HEK293 (cell line): ENCODE measurements at regions not wholly inside any gene's neighbourhood (a gene's known extent, or its start where the extent isn't known, plus 50 kb on each side); places are given as distances from the start of the nearest gene placed in this dataset.

ENCODE experiments used
- CTCF ChIA-PET: fragments of 350-600 bp; formaldehyde crosslinking; extraction: SDS; loops from one replicate; lab custom pipeline; 2021; ENCODE audit warnings: antibody characterized with exemption; lab: Yijun Ruan, JAX
- POLR2A ChIA-PET: fragments of 300-600 bp; formaldehyde crosslinking; extraction: SDS; loops from one replicate; lab custom pipeline; 2020; ENCODE audit warnings: antibody characterized with exemption, inconsistent platforms; lab: Yijun Ruan, JAX
- H3K27ac ChIP-seq: fragments of 200-500 bp; sonication (Bioruptor generic); 2 replicates; pipeline ENCODE4 v1.5.1; 2014; ENCODE audit warnings: low read depth, low read length, control low read depth, inconsistent platforms; ENCODE audit errors: extremely low read depth
- H3K36me3 ChIP-seq, 2 experiments: fragments of 200-500 bp in 1 of 2; sonication (Bioruptor generic) in 1 of 2; 1 replicate in 1 of 2; 2 replicates in 1 of 2; pipeline ENCODE4 v1.5.1; 2014 to 2017; ENCODE audit warnings: inconsistent platforms in 2 of 2, low read length in 2 of 2; ENCODE audit not compliant: control insufficient read depth in 2 of 2, insufficient read depth in 1 of 2
- H3K4me1 ChIP-seq: fragments of 200-500 bp; sonication (Bioruptor generic); 2 replicates; pipeline ENCODE4 v1.5.1; 2014; ENCODE audit warnings: mild to moderate bottlenecking, low read length, inconsistent platforms; ENCODE audit not compliant: control insufficient read depth, insufficient read depth
- H3K4me3 ChIP-seq: 2 replicates; pipeline ENCODE4 v1.5.1; 2011; ENCODE audit warnings: low read depth, mild to moderate bottlenecking, control low read depth, low read length, moderate library complexity
- H3K9me3 ChIP-seq: fragments of 200-500 bp; sonication (Bioruptor generic); 2 replicates; pipeline ENCODE4 v1.5.1; 2014; ENCODE audit warnings: low read depth, low read length, inconsistent platforms; ENCODE audit not compliant: control insufficient read depth, insufficient read depth
- BCL11A ChIP-seq: fragments of 450-650 bp; formaldehyde crosslinking; IDR thresholded peaks from 2 replicates; pipeline ENCODE4 v1.5.1; 2016; ENCODE audit warnings: low read depth, missing biosample characterization, missing genetic modification characterization
- EGR2 ChIP-seq: fragments of 450-650 bp; formaldehyde crosslinking; IDR thresholded peaks from 2 replicates; pipeline ENCODE4 v1.5.1; 2016; ENCODE audit warnings: low read depth, missing biosample characterization, missing genetic modification characterization
- GLI4 ChIP-seq: fragments of 450-650 bp; formaldehyde crosslinking; IDR thresholded peaks from 2 replicates; pipeline ENCODE4 v1.5.1; 2016; ENCODE audit warnings: missing biosample characterization, missing genetic modification characterization
- GLIS1 ChIP-seq: fragments of 450-650 bp; formaldehyde crosslinking; IDR thresholded peaks from 2 replicates; pipeline ENCODE4 v1.5.1; 2016; ENCODE audit warnings: missing biosample characterization, missing genetic modification characterization
- GLIS2 ChIP-seq: fragments of 450-650 bp; formaldehyde crosslinking; IDR thresholded peaks from 2 replicates; pipeline ENCODE4 v1.5.1; 2016; ENCODE audit warnings: missing biosample characterization, missing genetic modification characterization
- HOXC10 ChIP-seq: sonication (generic); formaldehyde crosslinking; IDR thresholded peaks from 2 replicates; pipeline ENCODE4 v1.8.1; 2023; ENCODE audit warnings: mild to moderate bottlenecking, missing genetic modification reagents
- HOXD13 ChIP-seq: sonication (generic); formaldehyde crosslinking; IDR thresholded peaks from 2 replicates; pipeline ENCODE4 v1.8.0; 2022; ENCODE audit warnings: missing genetic modification reagents, borderline replicate concordance
- KLF1 ChIP-seq: fragments of 450-650 bp; formaldehyde crosslinking; IDR thresholded peaks from 2 replicates; pipeline ENCODE4 v1.5.1; 2016; ENCODE audit warnings: missing biosample characterization, missing genetic modification characterization
- KLF7 ChIP-seq: fragments of 450-650 bp; formaldehyde crosslinking; IDR thresholded peaks from 2 replicates; pipeline ENCODE4 v1.5.1; 2016; ENCODE audit warnings: missing biosample characterization, missing genetic modification characterization, borderline replicate concordance
- MEIS1 ChIP-seq: sonication (generic); formaldehyde crosslinking; IDR thresholded peaks from 2 replicates; pipeline ENCODE4 v1.8.1; 2022; ENCODE audit warnings: missing genetic modification reagents, mild to moderate bottlenecking, borderline replicate concordance
- ZBTB10 ChIP-seq: fragments of 450-650 bp; formaldehyde crosslinking; IDR thresholded peaks from 2 replicates; pipeline ENCODE4 v1.5.1; 2016; ENCODE audit warnings: missing biosample characterization, missing genetic modification characterization
- ZBTB48 ChIP-seq: fragments of 450-650 bp; formaldehyde crosslinking; IDR thresholded peaks from 2 replicates; pipeline ENCODE4 v1.5.1; 2016; ENCODE audit warnings: missing biosample characterization, missing genetic modification characterization
- ZFP41 ChIP-seq: fragments of 450-650 bp; formaldehyde crosslinking; IDR thresholded peaks from 2 replicates; pipeline ENCODE4 v1.5.1; 2016; ENCODE audit warnings: missing biosample characterization, missing genetic modification characterization, borderline replicate concordance
- ZIC2 ChIP-seq: fragments of 450-650 bp; formaldehyde crosslinking; IDR thresholded peaks from 2 replicates; pipeline ENCODE4 v1.5.1; 2016; ENCODE audit warnings: missing biosample characterization, missing genetic modification characterization
- ZNF10 ChIP-seq: fragments of 450-650 bp; formaldehyde crosslinking; IDR thresholded peaks from 2 replicates; pipeline ENCODE4 v1.5.1; 2017; ENCODE audit warnings: missing biosample characterization, missing genetic modification characterization
- ZNF132 ChIP-seq: fragments of 450-650 bp; formaldehyde crosslinking; IDR thresholded peaks from 2 replicates; pipeline ENCODE4 v1.5.1; 2017; ENCODE audit warnings: missing biosample characterization, missing genetic modification characterization, borderline replicate concordance
- ZNF157 ChIP-seq: fragments of 450-650 bp; formaldehyde crosslinking; IDR thresholded peaks from 2 replicates; pipeline ENCODE4 v1.5.1; 2016; ENCODE audit warnings: missing biosample characterization, missing genetic modification characterization
- ZNF16 ChIP-seq: fragments of 450-650 bp; formaldehyde crosslinking; IDR thresholded peaks from 2 replicates; pipeline ENCODE4 v1.5.1; 2016; ENCODE audit warnings: low read depth, missing biosample characterization, missing genetic modification characterization
- ZNF292 ChIP-seq: fragments of 450-650 bp; formaldehyde crosslinking; IDR thresholded peaks from 2 replicates; pipeline ENCODE4 v1.5.1; 2016; ENCODE audit warnings: low read depth, missing biosample characterization, missing genetic modification characterization, borderline replicate concordance
- ZNF366 ChIP-seq: fragments of 450-650 bp; formaldehyde crosslinking; conservative IDR thresholded peaks from 2 replicates; pipeline ENCODE4 v1.5.1; 2016; ENCODE audit warnings: missing biosample characterization, missing genetic modification characterization
- ZNF677 ChIP-seq: fragments of 450-650 bp; IDR thresholded peaks from 2 replicates; pipeline ENCODE4 v1.5.0; 2018; ENCODE audit warnings: missing biosample characterization, mild to moderate bottlenecking, missing genetic modification characterization, moderate library complexity
- ZSCAN23 ChIP-seq: fragments of 450-650 bp; formaldehyde crosslinking; IDR thresholded peaks from 2 replicates; pipeline ENCODE4 v1.5.1; 2016; ENCODE audit warnings: missing biosample characterization, missing genetic modification characterization

GRCh38 chrX:78603908-78604307, 55.2 kb downstream of the RTL3 start:
- CTCF ChIA-PET: interaction anchor here (0.6 kb wide), 1 partner anchor 207 kb away, joined by 3 read pairs; no protein-coding TSS in a partner anchor

GRCh38 chrX:78595901-78596502, 63.1 kb downstream of the RTL3 start:
- H3K36me3 ChIP-seq: no peaks in the 10 kb centered on the region
- H3K4me3 ChIP-seq: no peak overlapping the region
- H3K9me3 ChIP-seq: no peaks in the 10 kb centered on the region; the same call in 1 of the 2 replicates
- ChIA-PET POLR2A (no interaction called here), CTCF (interaction anchor here (0.6 to 1.3 kb wide), 4 partner anchors 16 to 292 kb away, joined by 3 to 6 read pairs (median 4); no protein-coding TSS in a partner anchor)
- no peak overlapping the region for H3K27ac ChIP-seq
- H3K4me1 ChIP-seq: no peaks in the 10 kb centered on the region
- TF ChIP-seq HOXC10 (no peak), EGR2 (no peak), GLIS1 (tag by site-specific recombination) (no peak), GLI4 (tag by site-specific recombination) (no peak), ZIC2 (tag by site-specific recombination) (no peak), ZSCAN23 (tag by site-specific recombination) (no peak), BCL11A (tag by site-specific recombination) (no peak), ZNF16 (tag by site-specific recombination) (no peak), ZNF10 (tag by site-specific recombination) (no peak), ZFP41 (tag by site-specific recombination) (no peak), ZNF292 (no peak), HOXD13 (CRISPR knock-in tag) (no peak)

More at GRCh38 chrX:78603908-78604307, 55.2 kb downstream of the RTL3 start:
- H3K4me1 ChIP-seq: no peaks in the 10 kb centered on the region
- H3K36me3 ChIP-seq: no peaks in the 10 kb centered on the region
- H3K9me3 ChIP-seq: no peaks in the 10 kb centered on the region; the same call in none of the 2 replicates
- H3K27ac ChIP-seq: no peak overlapping the region
- no peak for TF ChIP-seq BCL11A (tag by site-specific recombination)
- TF ChIP-seq ZSCAN23 (tag by site-specific recombination): no peak
- TF ChIP-seq KLF7 (tag by site-specific recombination): no peak
- no peak for TF ChIP-seq MEIS1
- TF ChIP-seq GLI4 (tag by site-specific recombination): no peak
- TF ChIP-seq ZNF677 (tag by site-specific recombination): no peak
- no peak for TF ChIP-seq ZNF157 (tag by site-specific recombination)
- no peak for TF ChIP-seq ZNF132 (tag by site-specific recombination)
- TF ChIP-seq ZNF366 (tag by site-specific recombination): no peak
- no peak for TF ChIP-seq HOXD13 (CRISPR knock-in tag)
- no peak for TF ChIP-seq ZFP41 (tag by site-specific recombination)
- TF ChIP-seq KLF1 (tag by site-specific recombination): no peak
- TF ChIP-seq GLIS2 (tag by site-specific recombination): no peak
- no peak for TF ChIP-seq ZBTB48
- no peak for TF ChIP-seq ZBTB10 (tag by site-specific recombination)
- no peak overlapping the region for H3K4me3 ChIP-seq
- POLR2A ChIA-PET: no interaction called here
